ENCODE measurements at regions not wholly inside any gene's neighbourhood (a gene's known extent, or its start where the extent isn't known, plus 50 kb on each side); places are given as distances from the start of the nearest gene placed in this dataset.

DNA sequence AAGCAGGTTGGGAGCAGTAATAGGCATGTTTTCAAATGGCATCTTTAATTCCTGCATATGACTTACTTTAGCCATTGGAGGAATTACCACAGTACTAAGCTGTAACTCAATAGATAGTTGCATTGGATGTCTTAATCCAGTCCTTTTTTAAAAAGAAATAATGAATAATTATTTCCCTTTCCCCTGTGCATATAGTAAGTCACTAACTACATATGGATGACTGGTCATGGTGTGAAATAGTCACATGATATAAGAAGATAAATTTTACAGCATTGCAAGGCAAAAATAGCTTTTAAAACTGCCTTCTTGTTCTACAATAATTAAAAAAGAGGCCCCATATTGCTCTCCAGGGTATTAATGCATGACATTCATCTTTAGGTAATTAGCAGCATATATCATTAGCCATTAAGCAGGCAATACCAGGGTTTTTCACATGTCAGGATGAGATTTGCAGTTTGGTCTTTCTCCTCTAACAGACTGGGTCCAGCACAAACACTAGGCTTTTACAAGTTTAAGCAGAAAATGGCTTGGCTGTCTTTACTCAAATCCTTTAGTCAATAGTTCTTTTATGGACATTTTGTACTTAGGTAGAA lies 606.4 kb upstream of the RORB start:
- H3K4me3 ChIP-seq (ENCODE audit: low read depth in 1 of 2, low read length in 2 of 2): no peak overlapping the region
- H3K9me3 ChIP-seq (ENCODE audit: insufficient read depth, low read length, severe bottlenecking): peaks cover under 1% of the 10 kb centered on the region
- ATAC-seq (ENCODE audit: insufficient read depth, low read depth): no peak
- no peak for TF ChIP-seq EZH2 (IDR thresholded peaks at IDR 0.05; ENCODE audit: borderline replicate concordance, low read depth, low read length, severe bottlenecking)
- TF ChIP-seq, protein P1, sequence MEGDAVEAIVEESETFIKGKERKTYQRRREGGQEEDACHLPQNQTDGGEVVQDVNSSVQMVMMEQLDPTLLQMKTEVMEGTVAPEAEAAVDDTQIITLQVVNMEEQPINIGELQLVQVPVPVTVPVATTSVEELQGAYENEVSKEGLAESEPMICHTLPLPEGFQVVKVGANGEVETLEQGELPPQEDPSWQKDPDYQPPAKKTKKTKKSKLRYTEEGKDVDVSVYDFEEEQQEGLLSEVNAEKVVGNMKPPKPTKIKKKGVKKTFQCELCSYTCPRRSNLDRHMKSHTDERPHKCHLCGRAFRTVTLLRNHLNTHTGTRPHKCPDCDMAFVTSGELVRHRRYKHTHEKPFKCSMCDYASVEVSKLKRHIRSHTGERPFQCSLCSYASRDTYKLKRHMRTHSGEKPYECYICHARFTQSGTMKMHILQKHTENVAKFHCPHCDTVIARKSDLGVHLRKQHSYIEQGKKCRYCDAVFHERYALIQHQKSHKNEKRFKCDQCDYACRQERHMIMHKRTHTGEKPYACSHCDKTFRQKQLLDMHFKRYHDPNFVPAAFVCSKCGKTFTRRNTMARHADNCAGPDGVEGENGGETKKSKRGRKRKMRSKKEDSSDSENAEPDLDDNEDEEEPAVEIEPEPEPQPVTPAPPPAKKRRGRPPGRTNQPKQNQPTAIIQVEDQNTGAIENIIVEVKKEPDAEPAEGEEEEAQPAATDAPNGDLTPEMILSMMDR (IDR thresholded peaks at IDR 0.05; ENCODE audit: borderline replicate concordance, extremely low read depth, low read length, poor library complexity, severe bottlenecking): no peak
- H3K9ac ChIP-seq (ENCODE audit: low read depth, low read length): no peak overlapping the region
- no peak overlapping the region for H3K4me2 ChIP-seq (ENCODE audit: insufficient read depth, low read length)
- H3K79me2 ChIP-seq (ENCODE audit: insufficient read depth, low read length): no peaks in the 10 kb centered on the region
- H3K27ac ChIP-seq (ENCODE audit: low read length): no peak overlapping the region
- no peaks in the 10 kb centered on the region for H4K20me1 ChIP-seq (ENCODE audit: insufficient read depth, low read length)
- no peaks in the 10 kb centered on the region for H3K36me3 ChIP-seq (ENCODE audit: insufficient read depth, low read length)
- no peaks in the 10 kb centered on the region for H3K27me3 ChIP-seq (ENCODE audit: insufficient read depth, low read length, poor library complexity)
- H2AFZ ChIP-seq (ENCODE audit: low read depth, low read length): no peak overlapping the region
- DNase-seq: no peak
- H3K4me1 ChIP-seq (ENCODE audit: insufficient read depth, low read length): 0 out of 2 replicates have a peak, but pooled peaks cover 5% of the 10 kb centered on the region

DNA sequence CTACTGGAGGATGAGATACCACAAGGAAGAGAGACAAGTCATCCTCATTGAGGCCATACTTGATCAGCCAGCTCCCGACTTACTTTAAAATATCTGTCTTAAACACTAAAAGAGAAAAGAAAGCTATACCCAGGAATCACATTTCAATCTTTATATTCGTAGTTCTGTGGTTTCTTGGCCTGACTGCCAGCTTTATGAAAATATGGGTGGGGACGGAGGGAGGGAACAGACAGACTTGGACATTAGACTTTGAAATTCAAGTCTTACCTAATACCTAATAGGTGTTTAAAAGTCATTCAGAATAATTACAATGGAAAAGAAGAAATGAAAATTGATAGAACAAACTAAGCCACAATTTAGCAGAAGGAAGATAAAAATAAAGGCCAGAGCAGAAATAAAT lies 604.8 kb upstream of the RORB start:
- Histone ChIP-seq H3K4me3 (ENCODE audit: low read depth in 1 of 2, low read length in 2 of 2) (no peak overlapping the region), H3K9me3 (ENCODE audit: insufficient read depth, low read length, severe bottlenecking) (no peaks in the 10 kb centered on the region), H4K20me1 (ENCODE audit: insufficient read depth, low read length) (no peaks in the 10 kb centered on the region), H3K4me1 (ENCODE audit: insufficient read depth, low read length) (0 out of 2 replicates have a peak, but pooled peaks cover 5% of the 10 kb centered on the region), H3K79me2 (ENCODE audit: insufficient read depth, low read length) (no peaks in the 10 kb centered on the region), H3K4me2 (ENCODE audit: insufficient read depth, low read length) (no peak overlapping the region), H3K27me3 (ENCODE audit: insufficient read depth, low read length, poor library complexity) (no peaks in the 10 kb centered on the region), H3K9ac (ENCODE audit: low read depth, low read length) (no peak overlapping the region), H3K36me3 (ENCODE audit: insufficient read depth, low read length) (no peaks in the 10 kb centered on the region), H2AFZ (ENCODE audit: low read depth, low read length) (no peak overlapping the region), H3K27ac (ENCODE audit: low read length) (no peak overlapping the region)
- TF ChIP-seq, protein P1 (IDR thresholded peaks at IDR 0.05; ENCODE audit: borderline replicate concordance, extremely low read depth, low read length, poor library complexity, severe bottlenecking): no peak
- TF ChIP-seq EZH2 (IDR thresholded peaks at IDR 0.05; ENCODE audit: borderline replicate concordance, low read depth, low read length, severe bottlenecking): no peak
- no peak for ATAC-seq (ENCODE audit: insufficient read depth, low read depth)
- no peak for DNase-seq

GRCh38 chr9:73893230-73893629 lies 603.9 kb upstream of the RORB start:
- H4K20me1 ChIP-seq (ENCODE audit: insufficient read depth, low read length): no peaks in the 10 kb centered on the region
- no peak overlapping the region for H3K4me3 ChIP-seq (ENCODE audit: low read depth in 1 of 2, low read length in 2 of 2)
- ATAC-seq (ENCODE audit: insufficient read depth, low read depth) (no peak), DNase-seq (no peak)
- H3K4me1 ChIP-seq (ENCODE audit: insufficient read depth, low read length): 0 out of 2 replicates have a peak, but pooled peaks cover 5% of the 10 kb centered on the region
- H3K27me3 ChIP-seq (ENCODE audit: insufficient read depth, low read length, poor library complexity): no peaks in the 10 kb centered on the region
- no peak overlapping the region for H3K27ac ChIP-seq (ENCODE audit: low read length)
- no peak for TF ChIP-seq EZH2 (IDR thresholded peaks at IDR 0.05; ENCODE audit: borderline replicate concordance, low read depth, low read length, severe bottlenecking)
- TF ChIP-seq, protein P1 (IDR thresholded peaks at IDR 0.05; ENCODE audit: borderline replicate concordance, extremely low read depth, low read length, poor library complexity, severe bottlenecking): no peak
- H3K9ac ChIP-seq (ENCODE audit: low read depth, low read length): no peak overlapping the region
- no peaks in the 10 kb centered on the region for H3K36me3 ChIP-seq (ENCODE audit: insufficient read depth, low read length)
- H3K9me3 ChIP-seq (ENCODE audit: insufficient read depth, low read length, severe bottlenecking): no peaks in the 10 kb centered on the region
- H3K79me2 ChIP-seq (ENCODE audit: insufficient read depth, low read length): no peaks in the 10 kb centered on the region
- no peak overlapping the region for H2AFZ ChIP-seq (ENCODE audit: low read depth, low read length)
- no peak overlapping the region for H3K4me2 ChIP-seq (ENCODE audit: insufficient read depth, low read length)
